ENCODE measurements at regions not wholly inside any gene's neighbourhood (a gene's known extent, or its start where the extent isn't known, plus 50 kb on each side); places are given as distances from the start of the nearest gene placed in this dataset.

GRCh38 chr11:116501728-116502127 lies 271.1 kb downstream of the BUD13 start:
- TF ChIP-seq CTCF (IDR thresholded peaks at IDR 0.05; ENCODE audit: control extremely low read depth, extremely low read depth, low read depth, missing control alignments), result no peak
- DNase-seq (ENCODE audit: extremely low spot score), result no peak
- POLR2A ChIA-PET, result no interaction called here
- CTCF ChIA-PET, result interaction anchor here (1.0 kb wide), 2 partner anchors 11 to 22 kb away, joined by 3 read pairs; no protein-coding TSS in a partner anchor

DNA sequence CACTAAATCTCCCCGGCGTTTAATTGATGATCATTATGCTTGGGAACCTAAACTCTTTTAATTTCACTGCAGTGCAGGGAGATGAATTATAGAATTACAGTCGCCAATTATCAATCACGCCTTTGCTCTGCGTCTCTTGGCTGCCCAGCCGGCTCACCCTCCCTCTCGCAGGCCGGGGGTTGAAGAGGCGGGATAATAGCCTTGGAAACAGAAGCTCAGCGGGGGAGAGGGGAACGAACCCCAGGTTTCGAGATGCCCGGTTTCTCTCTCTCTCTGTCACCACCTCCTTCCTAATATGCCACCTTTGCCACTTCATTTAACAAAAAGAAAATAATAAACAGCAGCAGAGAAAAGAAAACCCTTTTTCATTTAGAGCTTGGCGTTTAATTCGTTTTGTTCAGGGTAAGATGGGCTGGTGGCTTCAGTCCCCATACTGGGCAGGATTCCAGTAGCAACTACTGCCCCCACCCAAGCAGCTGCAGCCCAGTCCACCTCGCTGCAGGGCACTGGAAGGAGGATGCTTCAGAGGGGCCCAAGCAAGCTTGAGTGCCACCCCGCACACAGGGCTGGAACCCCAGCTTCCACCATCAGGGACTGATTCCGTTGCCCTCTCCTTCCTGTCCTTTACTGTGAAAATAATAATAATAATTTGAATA lies 271.7 kb downstream of the BUD13 start:
- TF ChIP-seq CTCF (IDR thresholded peaks at IDR 0.05; ENCODE audit: control extremely low read depth, extremely low read depth, low read depth, missing control alignments), result no peak
- CTCF ChIA-PET, result interaction anchor here (1.0 kb wide), 2 partner anchors 12 to 22 kb away, joined by 3 read pairs; no protein-coding TSS in a partner anchor
- DNase-seq (ENCODE audit: extremely low spot score), result no peak
- POLR2A ChIA-PET, result no interaction called here

- DNase-seq (ENCODE audit: extremely low spot score), result no peak
- CTCF ChIA-PET, result interaction anchor here (0.9 to 2.0 kb wide), 12 partner anchors 12 to 1726 kb away, joined by 3 to 27 read pairs (median 4); no protein-coding TSS in a partner anchor
- no peak for TF ChIP-seq CTCF (IDR thresholded peaks at IDR 0.05; ENCODE audit: control extremely low read depth, extremely low read depth, low read depth, missing control alignments)
- POLR2A ChIA-PET, result no interaction called here
These were observed 272.5 kb downstream of the BUD13 start for GRCh38 chr11:116500026-116500946.

DNA sequence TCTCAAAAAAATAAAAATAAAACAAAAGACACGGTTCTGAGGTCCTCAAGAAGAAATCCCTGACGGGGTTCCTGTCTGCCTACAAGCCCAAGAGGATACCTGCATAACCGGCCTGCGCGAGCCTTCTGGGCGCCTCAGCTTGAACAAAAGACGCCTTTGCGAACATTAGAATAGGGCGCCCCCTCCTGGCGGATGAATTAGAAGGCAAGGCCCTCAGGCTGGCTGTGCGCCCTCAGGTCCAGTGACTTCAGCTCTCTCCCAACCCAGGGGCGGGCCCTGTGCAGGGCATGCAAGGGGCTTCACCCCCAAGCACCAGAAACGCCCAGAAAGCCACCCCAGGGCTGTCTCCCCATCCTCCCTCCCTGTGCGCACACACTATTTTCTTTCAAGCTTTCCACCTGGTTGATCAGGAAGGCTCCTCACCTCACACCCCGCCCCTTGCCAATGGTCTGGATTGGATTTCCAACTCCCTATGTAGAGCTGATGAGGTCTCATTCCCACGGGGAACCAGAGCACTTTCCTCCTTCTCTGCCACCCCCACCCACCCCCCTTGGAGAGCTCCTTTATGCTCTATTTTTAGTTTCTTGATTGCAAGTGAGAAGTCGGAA lies 273.3 kb downstream of the BUD13 start:
- ChIA-PET CTCF (interaction anchor here (0.9 to 2.0 kb wide), 12 partner anchors 11 to 1725 kb away, joined by 3 to 27 read pairs (median 4); no protein-coding TSS in a partner anchor), POLR2A (no interaction called here)
- DNase-seq (ENCODE audit: extremely low spot score), result peak; percentile 75
- peak; percentile 48 for TF ChIP-seq CTCF (IDR thresholded peaks at IDR 0.05; ENCODE audit: control extremely low read depth, extremely low read depth, low read depth, missing control alignments)

- no peak for TF ChIP-seq CTCF (IDR thresholded peaks at IDR 0.05; ENCODE audit: control extremely low read depth, extremely low read depth, low read depth, missing control alignments)
- POLR2A ChIA-PET, result no interaction called here
- CTCF ChIA-PET, result interaction anchor here (1.1 to 2.0 kb wide), 5 partner anchors 10 to 101 kb away, joined by 4 to 27 read pairs (median 5); no protein-coding TSS in a partner anchor
- DNase-seq (ENCODE audit: extremely low spot score), result no peak
These were observed 274.6 kb downstream of the BUD13 start for GRCh38 chr11:116498161-116498560.

DNA sequence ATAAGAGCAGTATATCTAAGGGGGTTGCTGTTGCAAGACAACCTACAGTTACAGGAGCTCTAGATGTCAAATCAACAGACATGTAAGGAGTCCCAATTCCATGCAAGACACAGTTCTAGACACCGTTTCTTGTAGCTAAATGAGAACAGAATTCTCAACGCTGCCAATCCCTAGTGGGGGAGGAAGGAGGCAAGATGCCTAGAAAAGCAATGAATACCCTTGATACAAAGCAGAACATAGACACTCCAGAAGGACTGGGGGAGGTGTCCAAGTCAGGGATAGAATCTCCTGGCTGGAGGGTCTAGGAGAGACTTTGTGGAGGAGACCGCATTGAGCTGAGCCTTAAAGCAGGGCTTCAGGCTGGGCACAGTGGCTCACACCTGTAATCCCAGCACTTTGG lies 280.2 kb downstream of the BUD13 start:
- CTCF ChIA-PET, result no interaction called here
- TF ChIP-seq CTCF (IDR thresholded peaks at IDR 0.05; ENCODE audit: control extremely low read depth, extremely low read depth, low read depth, missing control alignments), result no peak
- POLR2A ChIA-PET, result interaction anchor here (0.7 kb wide), 1 partner anchor 1112 kb away, joined by 4 read pairs; no protein-coding TSS in a partner anchor
- DNase-seq (ENCODE audit: extremely low spot score), result no peak

All from GM10248 (cell line).